ENCODE measurements at regions not wholly inside any gene's neighbourhood (a gene's known extent, or its start where the extent isn't known, plus 50 kb on each side); places are given as distances from the start of the nearest gene placed in this dataset.

GRCh38 chr4:162392946-162393345 lies 229.1 kb upstream of the FSTL5 start:
- H3K36me3 ChIP-seq = no peaks in the 10 kb centered on the region
- H3K4me3 ChIP-seq = no peak overlapping the region
- H3K4me1 ChIP-seq (ENCODE audit: insufficient read depth) = no peaks in the 10 kb centered on the region
- intact Hi-C loops (cut with DNase I) = no loop called here
- H3K27me3 ChIP-seq = no peaks in the 10 kb centered on the region
- H3K9me3 ChIP-seq = no peaks in the 10 kb centered on the region
- WGBS, 3 donors = 81 to 91% (median 85%) methylated on average over 1 of the region's 1 CpG
- DNase-seq = no peak
- no peak overlapping the region for H3K27ac ChIP-seq
- TF ChIP-seq EP300 (IDR thresholded peaks at IDR 0.05) (no peak), CTCF (IDR thresholded peaks at IDR 0.05) (no peak), POLR2A (IDR thresholded peaks at IDR 0.05) (no peak)

- H3K27me3 ChIP-seq = no peaks in the 10 kb centered on the region
- H3K36me3 ChIP-seq = no peaks in the 10 kb centered on the region
- no peak for TF ChIP-seq POLR2A (IDR thresholded peaks at IDR 0.05)
- no peak for TF ChIP-seq EP300 (IDR thresholded peaks at IDR 0.05)
- no peak for TF ChIP-seq CTCF (IDR thresholded peaks at IDR 0.05)
- no peaks in the 10 kb centered on the region for H3K4me1 ChIP-seq (ENCODE audit: insufficient read depth)
- no peak overlapping the region for H3K4me3 ChIP-seq
- no peak for DNase-seq
- intact Hi-C loops (cut with DNase I) = no loop called here
- no peaks in the 10 kb centered on the region for H3K9me3 ChIP-seq
- H3K27ac ChIP-seq = no peak overlapping the region
These were observed 202.3 kb upstream of the FSTL5 start for GRCh38 chr4:162366146-162366545.

GRCh38 chr4:162364651-162365050 lies 200.9 kb upstream of the FSTL5 start:
- no peak overlapping the region for H3K27ac ChIP-seq
- H3K4me3 ChIP-seq = no peak overlapping the region
- TF ChIP-seq EP300 (IDR thresholded peaks at IDR 0.05) (no peak), POLR2A (IDR thresholded peaks at IDR 0.05) (no peak), CTCF (IDR thresholded peaks at IDR 0.05) (no peak)
- WGBS, 3 donors = 67 to 82% (median 76%) methylated on average over 1 of the region's 1 CpG
- no peaks in the 10 kb centered on the region for H3K4me1 ChIP-seq (ENCODE audit: insufficient read depth)
- H3K9me3 ChIP-seq = no peaks in the 10 kb centered on the region
- H3K27me3 ChIP-seq = no peaks in the 10 kb centered on the region
- intact Hi-C loops (cut with DNase I) = no loop called here
- no peak for DNase-seq
- no peaks in the 10 kb centered on the region for H3K36me3 ChIP-seq

GRCh38 chr4:162360369-162361149 lies 196.8 kb upstream of the FSTL5 start:
- intact Hi-C loops (cut with DNase I) = no loop called here
- 70 to 77% (median 77%) methylated on average over 4 of the region's 4 CpGs for WGBS, 3 donors
- Histone ChIP-seq H3K4me1 (ENCODE audit: insufficient read depth) (no peaks in the 10 kb centered on the region), H3K27ac (no peak overlapping the region), H3K9me3 (no peaks in the 10 kb centered on the region), H3K27me3 (no peaks in the 10 kb centered on the region), H3K4me3 (no peak overlapping the region), H3K36me3 (no peaks in the 10 kb centered on the region)
- no peak for DNase-seq
- TF ChIP-seq POLR2A (IDR thresholded peaks at IDR 0.05) (no peak), EP300 (IDR thresholded peaks at IDR 0.05) (no peak), CTCF (IDR thresholded peaks at IDR 0.05) (no peak)
